Glutamatergic neuron (in vitro differentiated cells): ENCODE measurements at regions not wholly inside any gene's neighbourhood (a gene's known extent, or its start where the extent isn't known, plus 50 kb on each side); places are given as distances from the start of the nearest gene placed in this dataset.

Experiments
- DNase-seq: peaks from one replicate; pipeline ENCODE4 v3.0.0; 2022
- H3K27ac Mint-ChIP-seq: one replicate; pipeline ENCODE4 v1.8.0; 2020; ENCODE audit warnings: mild to moderate bottlenecking, mixed read lengths, inconsistent platforms; ENCODE audit not compliant: unreplicated experiment
- H3K27me3 Mint-ChIP-seq: one replicate; pipeline ENCODE4 v1.8.0; 2020; ENCODE audit warnings: mild to moderate bottlenecking, moderate library complexity, mixed read lengths, inconsistent platforms; ENCODE audit not compliant: unreplicated experiment
- H3K36me3 Mint-ChIP-seq: one replicate; pipeline ENCODE4 v1.8.0; 2020; ENCODE audit warnings: mild to moderate bottlenecking, mixed read lengths, inconsistent platforms; ENCODE audit not compliant: unreplicated experiment
- H3K4me1 Mint-ChIP-seq: one replicate; pipeline ENCODE4 v1.8.0; 2020; ENCODE audit warnings: mild to moderate bottlenecking, low read depth, mixed read lengths, inconsistent platforms; ENCODE audit not compliant: unreplicated experiment
- H3K4me3 Mint-ChIP-seq: one replicate; pipeline ENCODE4 v1.8.0; 2020; ENCODE audit warnings: mild to moderate bottlenecking, mixed read lengths, inconsistent platforms; ENCODE audit not compliant: unreplicated experiment
- H3K9me3 Mint-ChIP-seq: one replicate; pipeline ENCODE4 v1.8.0; 2020; ENCODE audit warnings: mild to moderate bottlenecking, moderate library complexity, mixed read lengths, inconsistent platforms; ENCODE audit not compliant: unreplicated experiment
- TF ChIP-seq, protein P1 (sequence below): fragments of 200-600 bp; sonication (generic); IDR thresholded peaks from one replicate; pipeline ENCODE4 v1.5.0; 2021; ENCODE audit not compliant: partially characterized antibody, unreplicated experiment

DNA sequence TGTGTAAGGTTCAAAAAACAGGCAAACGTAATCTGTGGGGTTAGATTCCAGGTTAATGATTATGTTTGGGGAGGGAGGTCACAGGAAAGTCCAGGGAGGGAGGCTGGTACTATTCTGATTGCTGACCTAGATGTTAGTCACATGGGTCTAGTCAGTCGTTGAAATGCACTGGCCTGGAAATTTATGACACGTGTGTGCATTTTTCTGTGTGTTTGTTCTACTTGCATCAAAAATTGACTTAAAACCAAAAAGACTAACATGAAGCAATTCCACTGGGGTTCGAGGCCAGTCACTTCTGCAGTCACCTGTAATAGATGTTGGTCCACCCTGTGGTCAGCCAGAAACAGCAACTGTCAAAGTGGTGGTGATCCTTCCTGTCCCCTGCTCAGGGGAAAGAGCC lies 104.2 kb upstream of the MLN start:
- Mint-ChIP-seq H3K4me3 (no peak overlapping the region), H3K9me3 (peaks cover 3% of the 10 kb centered on the region), H3K4me1 (peaks cover 27% of the 10 kb centered on the region), H3K27ac (no peak overlapping the region), H3K36me3 (no peaks in the 10 kb centered on the region), H3K27me3 (peaks cover 11% of the 10 kb centered on the region)
- TF ChIP-seq, protein P1, sequence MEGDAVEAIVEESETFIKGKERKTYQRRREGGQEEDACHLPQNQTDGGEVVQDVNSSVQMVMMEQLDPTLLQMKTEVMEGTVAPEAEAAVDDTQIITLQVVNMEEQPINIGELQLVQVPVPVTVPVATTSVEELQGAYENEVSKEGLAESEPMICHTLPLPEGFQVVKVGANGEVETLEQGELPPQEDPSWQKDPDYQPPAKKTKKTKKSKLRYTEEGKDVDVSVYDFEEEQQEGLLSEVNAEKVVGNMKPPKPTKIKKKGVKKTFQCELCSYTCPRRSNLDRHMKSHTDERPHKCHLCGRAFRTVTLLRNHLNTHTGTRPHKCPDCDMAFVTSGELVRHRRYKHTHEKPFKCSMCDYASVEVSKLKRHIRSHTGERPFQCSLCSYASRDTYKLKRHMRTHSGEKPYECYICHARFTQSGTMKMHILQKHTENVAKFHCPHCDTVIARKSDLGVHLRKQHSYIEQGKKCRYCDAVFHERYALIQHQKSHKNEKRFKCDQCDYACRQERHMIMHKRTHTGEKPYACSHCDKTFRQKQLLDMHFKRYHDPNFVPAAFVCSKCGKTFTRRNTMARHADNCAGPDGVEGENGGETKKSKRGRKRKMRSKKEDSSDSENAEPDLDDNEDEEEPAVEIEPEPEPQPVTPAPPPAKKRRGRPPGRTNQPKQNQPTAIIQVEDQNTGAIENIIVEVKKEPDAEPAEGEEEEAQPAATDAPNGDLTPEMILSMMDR: no peak
- DNase-seq: no peak

DNA sequence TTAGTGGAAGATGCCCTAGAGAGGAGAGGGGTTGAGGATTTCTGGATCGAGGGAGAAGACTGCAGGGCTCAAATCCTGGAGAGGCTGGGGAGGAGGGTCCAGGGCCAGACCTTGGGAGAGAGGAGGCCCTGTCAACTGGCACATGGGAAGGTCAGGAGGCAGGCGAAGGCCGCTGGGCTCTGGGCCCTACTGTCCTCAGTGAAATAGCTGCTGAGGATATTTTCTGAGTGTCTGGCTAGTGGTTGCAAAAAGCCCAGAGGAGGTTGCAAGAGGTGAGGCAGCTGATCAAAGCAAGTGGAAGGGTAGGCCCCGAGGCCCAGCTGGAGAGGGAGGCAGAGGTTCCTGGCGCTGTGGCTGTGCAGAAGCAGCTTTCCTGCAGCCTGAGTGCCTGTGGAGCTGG lies 103.4 kb upstream of the MLN start:
- DNase-seq: no peak
- peaks cover 3% of the 10 kb centered on the region for H3K9me3 Mint-ChIP-seq
- H3K27me3 Mint-ChIP-seq: peaks cover 11% of the 10 kb centered on the region
- no peak overlapping the region for H3K27ac Mint-ChIP-seq
- H3K36me3 Mint-ChIP-seq: no peaks in the 10 kb centered on the region
- no peak overlapping the region for H3K4me3 Mint-ChIP-seq
- peaks cover 30% of the 10 kb centered on the region for H3K4me1 Mint-ChIP-seq
- TF ChIP-seq, protein P1: no peak

DNA sequence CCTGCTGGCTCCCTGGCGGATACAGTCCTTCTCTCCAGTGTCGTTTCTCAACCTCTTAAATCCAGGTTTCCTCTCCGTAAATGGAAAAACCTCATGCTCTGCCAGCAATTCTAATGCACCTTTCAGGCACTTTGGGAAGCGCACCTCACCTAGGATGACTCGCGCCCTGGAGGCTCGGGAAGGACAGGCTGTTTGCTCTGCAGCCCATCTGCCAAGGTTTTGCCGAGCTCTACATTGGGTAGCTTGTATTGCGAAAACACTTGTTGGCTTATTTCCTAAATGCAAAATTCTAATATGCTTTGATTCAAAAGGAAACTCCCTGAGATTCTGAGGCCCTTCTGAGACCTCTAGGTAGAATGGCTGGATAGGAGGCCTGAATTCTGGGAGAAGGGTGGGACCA lies 102.6 kb upstream of the MLN start:
- TF ChIP-seq, protein P1: no peak
- Mint-ChIP-seq H3K27me3 (peaks cover 9% of the 10 kb centered on the region), H3K9me3 (peaks cover 3% of the 10 kb centered on the region), H3K27ac (no peak overlapping the region), H3K36me3 (no peaks in the 10 kb centered on the region), H3K4me1 (peaks cover 23% of the 10 kb centered on the region), H3K4me3 (no peak overlapping the region)
- no peak for DNase-seq

DNA sequence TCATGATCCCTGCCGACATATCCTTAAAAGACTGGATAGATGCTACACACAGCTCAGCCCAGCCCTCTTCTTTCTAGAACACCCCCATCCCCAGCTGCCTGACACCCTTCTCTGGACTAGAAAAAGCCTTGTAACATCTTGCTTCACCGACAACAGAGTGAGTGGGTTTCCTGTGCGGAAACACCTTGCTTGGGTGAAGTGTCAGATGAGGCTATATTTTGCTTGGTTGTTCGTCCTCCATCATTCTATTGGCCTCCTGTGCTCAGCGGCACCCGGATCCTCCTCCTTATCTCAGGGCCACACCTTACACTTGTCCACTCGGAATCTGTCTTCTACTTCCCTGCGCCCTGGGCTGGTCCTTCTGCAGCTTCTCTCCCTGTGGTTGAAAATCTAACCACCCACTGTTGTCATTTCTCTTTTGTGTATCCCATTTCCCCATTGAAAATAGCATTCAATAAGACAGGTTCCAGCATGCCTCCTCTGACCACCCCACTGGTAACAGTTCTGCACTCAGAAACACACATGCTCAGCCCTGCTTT lies 101.3 kb upstream of the MLN start:
- H3K4me3 Mint-ChIP-seq: no peak overlapping the region
- H3K27me3 Mint-ChIP-seq: peaks cover 9% of the 10 kb centered on the region
- H3K4me1 Mint-ChIP-seq: peaks cover 23% of the 10 kb centered on the region

GRCh38 chr6:33904747-33905065 lies 100.9 kb upstream of the MLN start:
- DNase-seq: no peak
- H3K4me1 Mint-ChIP-seq: peaks cover 23% of the 10 kb centered on the region
- H3K9me3 Mint-ChIP-seq: peaks cover 3% of the 10 kb centered on the region
- peaks cover 9% of the 10 kb centered on the region for H3K27me3 Mint-ChIP-seq
- H3K36me3 Mint-ChIP-seq: no peaks in the 10 kb centered on the region
- H3K27ac Mint-ChIP-seq: no peak overlapping the region
- TF ChIP-seq, protein P1: no peak
- no peak overlapping the region for H3K4me3 Mint-ChIP-seq

More for the DNA sequence above, 101.3 kb upstream of the MLN start:
- Mint-ChIP-seq H3K9me3 (peaks cover 3% of the 10 kb centered on the region), H3K36me3 (no peaks in the 10 kb centered on the region), H3K27ac (peak overlapping the region; percentile 1)
- TF ChIP-seq, protein P1: no peak
- no peak for DNase-seq
